ENCODE measurements at regions not wholly inside any gene's neighbourhood (a gene's known extent, or its start where the extent isn't known, plus 50 kb on each side); places are given as distances from the start of the nearest gene placed in this dataset.

DNA sequence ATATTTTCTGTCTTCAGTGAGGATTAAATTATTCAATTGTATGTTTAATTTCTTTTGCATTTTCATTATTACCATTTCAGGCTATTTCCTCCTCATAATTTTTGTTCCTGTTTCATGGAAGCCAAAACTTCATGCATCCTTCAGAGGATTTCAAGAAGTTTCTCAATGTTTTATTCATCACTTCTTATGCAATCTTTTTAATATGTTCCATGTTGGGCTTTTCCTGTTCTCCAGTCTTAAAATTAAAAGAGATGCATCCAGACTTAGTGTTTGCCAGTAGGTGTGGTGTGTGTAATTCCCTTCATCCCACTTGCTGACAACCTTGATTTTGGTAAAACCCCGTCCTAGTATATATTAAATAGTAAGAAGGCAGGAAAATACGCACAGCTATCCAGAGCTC lies 190.0 kb downstream of the EN1 start:
- Histone ChIP-seq H3K36me3 (ENCODE audit: control insufficient read depth in 3 of 3, insufficient read depth in 3 of 3, low read length in 3 of 3) (no peaks in the 10 kb centered on the region), H3K27me3 (ENCODE audit: control insufficient read depth in 3 of 3, insufficient read depth in 3 of 3, low read length in 3 of 3) (no peaks in the 10 kb centered on the region), H3K9me3 (ENCODE audit: control insufficient read depth in 3 of 3, low read length in 3 of 3) (no peaks in the 10 kb centered on the region), H3K9ac (ENCODE audit: low read depth in 1 of 3, low read length in 3 of 3) (no peak overlapping the region), H3K4me3 (ENCODE audit: low read length in 3 of 3) (no peak overlapping the region), H3K4me1 (ENCODE audit: control insufficient read depth in 3 of 3, insufficient read depth in 3 of 3, low read length in 3 of 3) (no peaks in the 10 kb centered on the region), H3K27ac (ENCODE audit: low read depth, low read length) (no peak overlapping the region)

DNA sequence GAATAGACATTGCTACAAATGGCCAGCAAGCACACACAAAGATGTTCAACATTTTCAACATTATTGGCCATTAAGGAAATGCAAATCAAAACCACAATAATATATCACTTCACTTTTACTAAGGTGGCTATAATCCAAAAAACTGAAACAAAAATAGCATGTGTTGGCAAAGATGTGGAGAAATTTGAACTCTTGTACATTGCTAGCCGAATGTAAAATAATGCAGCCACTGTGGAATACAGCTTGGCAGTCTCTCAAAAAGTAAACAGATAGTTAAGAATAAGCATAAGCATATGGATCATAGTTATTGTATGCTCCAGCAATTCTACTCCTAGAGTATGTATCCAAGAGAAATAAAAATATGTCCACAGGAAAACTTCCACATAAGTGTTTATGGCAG lies 192.5 kb downstream of the EN1 start:
- Histone ChIP-seq H3K36me3 (ENCODE audit: control insufficient read depth in 3 of 3, insufficient read depth in 3 of 3, low read length in 3 of 3) (no peaks in the 10 kb centered on the region), H3K9ac (ENCODE audit: low read depth in 1 of 3, low read length in 3 of 3) (no peak overlapping the region), H3K27me3 (ENCODE audit: control insufficient read depth in 3 of 3, insufficient read depth in 3 of 3, low read length in 3 of 3) (no peaks in the 10 kb centered on the region), H3K27ac (ENCODE audit: low read depth, low read length) (no peak overlapping the region), H3K4me3 (ENCODE audit: low read length in 3 of 3) (no peak overlapping the region), H3K9me3 (ENCODE audit: control insufficient read depth in 3 of 3, low read length in 3 of 3) (peaks cover 0 to 2% (median 0%) of the 10 kb centered on the region in 3 donors), H3K4me1 (ENCODE audit: control insufficient read depth in 3 of 3, insufficient read depth in 3 of 3, low read length in 3 of 3) (no peaks in the 10 kb centered on the region)

DNA sequence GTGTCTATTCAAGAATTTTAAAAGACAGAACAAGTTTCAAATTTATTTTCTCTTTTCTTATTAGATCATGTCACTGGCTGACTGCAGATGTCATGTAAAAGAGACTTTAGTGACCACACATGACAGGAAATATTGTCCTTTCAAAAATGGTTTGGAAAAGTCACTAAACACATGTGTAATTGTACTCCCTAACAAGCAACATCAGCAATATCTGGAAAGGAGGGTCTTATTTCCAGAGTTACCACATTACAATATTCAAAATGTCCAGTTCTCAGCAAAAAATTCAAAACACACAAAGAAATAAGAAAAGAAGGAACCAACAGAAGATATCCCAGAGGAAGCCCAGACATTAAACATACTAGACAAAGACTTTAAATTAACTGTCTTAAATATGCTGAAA lies 197.1 kb downstream of the EN1 start:
- peaks cover 0 to 2% (median 0%) of the 10 kb centered on the region in 3 donors for H3K9me3 ChIP-seq (ENCODE audit: control insufficient read depth in 3 of 3, low read length in 3 of 3)
- H3K27me3 ChIP-seq (ENCODE audit: control insufficient read depth in 3 of 3, insufficient read depth in 3 of 3, low read length in 3 of 3), result no peaks in the 10 kb centered on the region
- no peak overlapping the region for H3K9ac ChIP-seq (ENCODE audit: low read depth in 1 of 3, low read length in 3 of 3)
- no peak overlapping the region for H3K27ac ChIP-seq (ENCODE audit: low read depth, low read length)
- no peak overlapping the region for H3K4me3 ChIP-seq (ENCODE audit: low read length in 3 of 3)
- H3K36me3 ChIP-seq (ENCODE audit: control insufficient read depth in 3 of 3, insufficient read depth in 3 of 3, low read length in 3 of 3), result no peaks in the 10 kb centered on the region
- no peaks in the 10 kb centered on the region for H3K4me1 ChIP-seq (ENCODE audit: control insufficient read depth in 3 of 3, insufficient read depth in 3 of 3, low read length in 3 of 3)

- Histone ChIP-seq H3K4me3 (ENCODE audit: low read length in 3 of 3) (no peak overlapping the region), H3K27me3 (ENCODE audit: control insufficient read depth in 3 of 3, insufficient read depth in 3 of 3, low read length in 3 of 3) (no peaks in the 10 kb centered on the region), H3K36me3 (ENCODE audit: control insufficient read depth in 3 of 3, insufficient read depth in 3 of 3, low read length in 3 of 3) (no peaks in the 10 kb centered on the region), H3K9ac (ENCODE audit: low read depth in 1 of 3, low read length in 3 of 3) (no peak overlapping the region), H3K27ac (ENCODE audit: low read depth, low read length) (no peak overlapping the region), H3K9me3 (ENCODE audit: control insufficient read depth in 3 of 3, low read length in 3 of 3) (no peaks in the 10 kb centered on the region), H3K4me1 (ENCODE audit: control insufficient read depth in 3 of 3, insufficient read depth in 3 of 3, low read length in 3 of 3) (no peaks in the 10 kb centered on the region)
Measured at GRCh38 chr2:118645876-118646275, 201.6 kb downstream of the EN1 start.

DNA sequence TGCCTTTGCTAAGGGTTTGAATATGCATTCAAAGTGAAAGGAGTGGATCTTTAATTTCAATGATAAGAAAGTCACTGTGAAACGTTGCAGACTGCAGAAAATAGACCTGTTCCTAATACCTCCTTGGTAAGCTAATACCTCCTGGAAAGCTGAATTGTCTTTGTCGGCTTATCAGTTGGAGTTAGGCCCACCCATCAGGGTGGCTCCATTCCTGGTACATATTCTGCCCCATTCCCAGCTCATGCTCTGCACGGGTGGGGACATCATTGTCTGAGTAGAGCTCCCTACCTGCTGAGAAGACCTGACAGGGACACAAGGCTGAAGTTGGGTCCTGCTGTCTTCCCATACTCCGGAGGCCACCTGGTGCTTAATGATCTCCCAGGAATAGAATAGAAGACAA lies 203.3 kb downstream of the EN1 start:
- H3K9ac ChIP-seq (ENCODE audit: low read depth in 1 of 3, low read length in 3 of 3), result no peak overlapping the region
- H3K4me3 ChIP-seq (ENCODE audit: low read length in 3 of 3), result no peak overlapping the region
- no peaks in the 10 kb centered on the region for H3K36me3 ChIP-seq (ENCODE audit: control insufficient read depth in 3 of 3, insufficient read depth in 3 of 3, low read length in 3 of 3)
- no peaks in the 10 kb centered on the region for H3K27me3 ChIP-seq (ENCODE audit: control insufficient read depth in 3 of 3, insufficient read depth in 3 of 3, low read length in 3 of 3)
- no peaks in the 10 kb centered on the region for H3K9me3 ChIP-seq (ENCODE audit: control insufficient read depth in 3 of 3, low read length in 3 of 3)
- H3K27ac ChIP-seq (ENCODE audit: low read depth, low read length), result no peak overlapping the region
- no peaks in the 10 kb centered on the region for H3K4me1 ChIP-seq (ENCODE audit: control insufficient read depth in 3 of 3, insufficient read depth in 3 of 3, low read length in 3 of 3)

- Histone ChIP-seq H3K9ac (ENCODE audit: low read depth in 1 of 3, low read length in 3 of 3) (no peak overlapping the region), H3K27ac (ENCODE audit: low read depth, low read length) (no peak overlapping the region)
Measured at GRCh38 chr2:118643294-118643693, 204.2 kb downstream of the EN1 start.

GRCh38 chr2:118642501-118642900 lies 204.9 kb downstream of the EN1 start:
- Histone ChIP-seq H3K4me3 (ENCODE audit: low read length in 3 of 3) (no peak overlapping the region), H3K9ac (ENCODE audit: low read depth in 1 of 3, low read length in 3 of 3) (no peak overlapping the region), H3K36me3 (ENCODE audit: control insufficient read depth in 3 of 3, insufficient read depth in 3 of 3, low read length in 3 of 3) (no peaks in the 10 kb centered on the region), H3K27me3 (ENCODE audit: control insufficient read depth in 3 of 3, insufficient read depth in 3 of 3, low read length in 3 of 3) (no peaks in the 10 kb centered on the region), H3K27ac (ENCODE audit: low read depth, low read length) (no peak overlapping the region), H3K4me1 (ENCODE audit: control insufficient read depth in 3 of 3, insufficient read depth in 3 of 3, low read length in 3 of 3) (no peaks in the 10 kb centered on the region), H3K9me3 (ENCODE audit: control insufficient read depth in 3 of 3, low read length in 3 of 3) (no peaks in the 10 kb centered on the region)

More at GRCh38 chr2:118643294-118643693, 204.2 kb downstream of the EN1 start:
- H3K27me3 ChIP-seq (ENCODE audit: control insufficient read depth in 3 of 3, insufficient read depth in 3 of 3, low read length in 3 of 3), result no peaks in the 10 kb centered on the region
- no peaks in the 10 kb centered on the region for H3K36me3 ChIP-seq (ENCODE audit: control insufficient read depth in 3 of 3, insufficient read depth in 3 of 3, low read length in 3 of 3)
- no peaks in the 10 kb centered on the region for H3K4me1 ChIP-seq (ENCODE audit: control insufficient read depth in 3 of 3, insufficient read depth in 3 of 3, low read length in 3 of 3)
- no peak overlapping the region for H3K4me3 ChIP-seq (ENCODE audit: low read length in 3 of 3)
- no peaks in the 10 kb centered on the region for H3K9me3 ChIP-seq (ENCODE audit: control insufficient read depth in 3 of 3, low read length in 3 of 3)

- no peak overlapping the region for H3K27ac ChIP-seq (ENCODE audit: low read depth, low read length)
Measured at GRCh38 chr2:118641711-118642110, 205.7 kb downstream of the EN1 start.

GRCh38 chr2:118639371-118639770 lies 208.1 kb downstream of the EN1 start:
- H3K9me3 ChIP-seq (ENCODE audit: control insufficient read depth in 3 of 3, low read length in 3 of 3), result no peaks in the 10 kb centered on the region
- no peaks in the 10 kb centered on the region for H3K36me3 ChIP-seq (ENCODE audit: control insufficient read depth in 3 of 3, insufficient read depth in 3 of 3, low read length in 3 of 3)
- H3K4me1 ChIP-seq (ENCODE audit: control insufficient read depth in 3 of 3, insufficient read depth in 3 of 3, low read length in 3 of 3), result no peaks in the 10 kb centered on the region
- H3K27ac ChIP-seq (ENCODE audit: low read depth, low read length), result no peak overlapping the region
- no peak overlapping the region for H3K9ac ChIP-seq (ENCODE audit: low read depth in 1 of 3, low read length in 3 of 3)
- no peak overlapping the region for H3K4me3 ChIP-seq (ENCODE audit: low read length in 3 of 3)
- H3K27me3 ChIP-seq (ENCODE audit: control insufficient read depth in 3 of 3, insufficient read depth in 3 of 3, low read length in 3 of 3), result peaks cover 0 to 2% (median 0%) of the 10 kb centered on the region in 3 donors

More at GRCh38 chr2:118641711-118642110, 205.7 kb downstream of the EN1 start:
- Histone ChIP-seq H3K36me3 (ENCODE audit: control insufficient read depth in 3 of 3, insufficient read depth in 3 of 3, low read length in 3 of 3) (no peaks in the 10 kb centered on the region), H3K4me1 (ENCODE audit: control insufficient read depth in 3 of 3, insufficient read depth in 3 of 3, low read length in 3 of 3) (no peaks in the 10 kb centered on the region), H3K9ac (ENCODE audit: low read depth in 1 of 3, low read length in 3 of 3) (no peak overlapping the region), H3K27me3 (ENCODE audit: control insufficient read depth in 3 of 3, insufficient read depth in 3 of 3, low read length in 3 of 3) (no peaks in the 10 kb centered on the region), H3K9me3 (ENCODE audit: control insufficient read depth in 3 of 3, low read length in 3 of 3) (no peaks in the 10 kb centered on the region), H3K4me3 (ENCODE audit: low read length in 3 of 3) (no peak overlapping the region)

DNA sequence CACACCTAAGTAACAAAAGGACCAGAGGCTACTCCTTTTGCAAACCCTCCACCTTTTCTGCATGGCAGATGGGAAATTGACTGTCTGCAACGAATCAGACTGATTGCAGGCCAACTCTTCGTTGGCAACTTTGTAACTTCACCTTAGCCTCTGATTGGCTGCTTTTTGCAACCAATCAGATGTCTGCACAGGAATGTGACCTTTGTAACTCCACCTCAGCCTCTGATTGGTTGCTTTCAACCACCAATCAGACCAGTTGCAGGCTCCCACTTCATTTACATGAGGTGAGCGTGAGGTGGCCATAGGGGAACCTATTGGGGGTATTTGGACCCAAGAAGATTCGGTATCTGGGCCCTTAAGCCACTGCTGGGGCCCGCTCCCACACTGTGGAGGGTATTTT lies 209.0 kb downstream of the EN1 start:
- Histone ChIP-seq H3K27me3 (ENCODE audit: control insufficient read depth in 3 of 3, insufficient read depth in 3 of 3, low read length in 3 of 3) (peaks cover 0 to 4% (median 0%) of the 10 kb centered on the region in 3 donors), H3K36me3 (ENCODE audit: control insufficient read depth in 3 of 3, insufficient read depth in 3 of 3, low read length in 3 of 3) (no peaks in the 10 kb centered on the region), H3K27ac (ENCODE audit: low read depth, low read length) (no peak overlapping the region), H3K4me1 (ENCODE audit: control insufficient read depth in 3 of 3, insufficient read depth in 3 of 3, low read length in 3 of 3) (no peaks in the 10 kb centered on the region), H3K9me3 (ENCODE audit: control insufficient read depth in 3 of 3, low read length in 3 of 3) (no peaks in the 10 kb centered on the region), H3K9ac (ENCODE audit: low read depth in 1 of 3, low read length in 3 of 3) (no peak overlapping the region), H3K4me3 (ENCODE audit: low read length in 3 of 3) (no peak overlapping the region)

DNA sequence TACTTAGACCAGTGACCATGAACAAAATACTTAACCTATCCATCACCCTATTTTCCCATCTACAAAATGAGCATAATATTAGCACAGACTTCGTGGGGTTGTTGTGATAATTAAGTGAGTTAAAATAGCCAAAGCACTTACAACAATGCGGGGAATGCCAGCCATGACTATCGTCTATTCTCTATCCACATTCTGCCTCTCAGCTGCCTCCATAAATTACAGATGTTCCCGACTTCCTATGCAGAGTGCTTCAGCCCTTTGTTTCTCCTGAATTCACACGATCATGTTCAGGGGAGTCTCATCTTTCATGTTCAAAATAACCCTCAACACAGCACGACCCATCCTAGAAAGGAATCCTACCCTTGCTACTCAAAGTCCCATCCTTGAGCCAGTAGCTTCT lies 211.6 kb downstream of the EN1 start:
- H3K4me3 ChIP-seq (ENCODE audit: low read length in 3 of 3), result no peak overlapping the region
- H3K9me3 ChIP-seq (ENCODE audit: control insufficient read depth in 3 of 3, low read length in 3 of 3), result no peaks in the 10 kb centered on the region
- peaks cover 0 to 4% (median 0%) of the 10 kb centered on the region in 3 donors for H3K27me3 ChIP-seq (ENCODE audit: control insufficient read depth in 3 of 3, insufficient read depth in 3 of 3, low read length in 3 of 3)
- no peak overlapping the region for H3K27ac ChIP-seq (ENCODE audit: low read depth, low read length)
- no peak overlapping the region for H3K9ac ChIP-seq (ENCODE audit: low read depth in 1 of 3, low read length in 3 of 3)
- H3K4me1 ChIP-seq (ENCODE audit: control insufficient read depth in 3 of 3, insufficient read depth in 3 of 3, low read length in 3 of 3), result no peaks in the 10 kb centered on the region
- H3K36me3 ChIP-seq (ENCODE audit: control insufficient read depth in 3 of 3, insufficient read depth in 3 of 3, low read length in 3 of 3), result no peaks in the 10 kb centered on the region

All from skeletal muscle tissue (tissue), 3 donors.